Esophagus squamous epithelium (tissue), 4 donors: ENCODE measurements at regions not wholly inside any gene's neighbourhood (a gene's known extent, or its start where the extent isn't known, plus 50 kb on each side); places are given as distances from the start of the nearest gene placed in this dataset.

Experiments
- CTCF ChIP-seq, 6 experiments: fragments of 450-650 bp in 4 of 6; fragments of 200-600 bp in 2 of 6; sonication (generic) in 2 of 6; IDR thresholded peaks; one replicate each; pipeline ENCODE4 v1.5.1; 2016 to 2019; ENCODE audit warnings: antibody characterized with exemption in 6 of 6, mild to moderate bottlenecking in 4 of 6, moderate library complexity in 4 of 6
- POLR2A ChIP-seq, 4 donors: fragments of 450-650 bp; IDR thresholded peaks; one replicate each; pipeline ENCODE4 v1.6.1; 2017; ENCODE audit warnings: antibody characterized with exemption in 4 of 4, mild to moderate bottlenecking in 4 of 4, moderate library complexity in 3 of 4

GRCh38 chr7:82677493-82677892, 233.9 kb upstream of the CACNA2D1 start:
- TF ChIP-seq CTCF (IDR thresholded peaks at IDR 0.05) (no peak), POLR2A (IDR thresholded peaks at IDR 0.05) (no peak)
